NCI-H526 treated with DMSO at 0.1 percent for 48 hours (cell line): ENCODE measurements at regions not wholly inside any gene's neighbourhood (a gene's known extent, or its start where the extent isn't known, plus 50 kb on each side); places are given as distances from the start of the nearest gene placed in this dataset.

Experiments used
- DNase-seq: peaks from one replicate; lab custom pipeline; 2025; lab: John Stamatoyannopoulos, UW

GRCh38 chr14:61893371-61893940, 131.2 kb downstream of the SNAPC1 start:
- no peak for DNase-seq

GRCh38 chr14:61894452-61895077, 132.3 kb downstream of the SNAPC1 start:
- peak; percentile 6 for DNase-seq

GRCh38 chr14:61897300-61897699, 135.1 kb downstream of the SNAPC1 start:
- DNase-seq, result no peak

GRCh38 chr14:61898568-61898967, 136.3 kb downstream of the SNAPC1 start:
- DNase-seq, result no peak

- no peak for DNase-seq
Measured at GRCh38 chr14:61899497-61899896, 137.3 kb downstream of the SNAPC1 start.

- no peak for DNase-seq
Measured at GRCh38 chr14:61904946-61905345, 142.7 kb downstream of the SNAPC1 start.

- no peak for DNase-seq
Measured at GRCh38 chr14:61911574-61911973, 149.4 kb downstream of the SNAPC1 start.

- no peak for DNase-seq
Measured at GRCh38 chr14:61918998-61919397, 156.8 kb downstream of the SNAPC1 start.

- DNase-seq, result no peak
Measured at GRCh38 chr14:61923348-61923747, 161.1 kb downstream of the SNAPC1 start.

GRCh38 chr14:61925043-61925442, 162.8 kb downstream of the SNAPC1 start:
- no peak for DNase-seq

GRCh38 chr14:61925732-61926435, 163.7 kb downstream of the SNAPC1 start:
- DNase-seq, result no peak

GRCh38 chr14:61927060-61927459, 164.8 kb downstream of the SNAPC1 start:
- no peak for DNase-seq

- no peak for DNase-seq
Measured at GRCh38 chr14:61927520-61927919, 165.3 kb downstream of the SNAPC1 start.

GRCh38 chr14:61928300-61928699, 166.1 kb downstream of the SNAPC1 start:
- no peak for DNase-seq

- DNase-seq, result no peak
Measured at GRCh38 chr14:61928701-61929100, 166.5 kb downstream of the SNAPC1 start.

- no peak for DNase-seq
Measured at GRCh38 chr14:61929651-61930050, 167.4 kb downstream of the SNAPC1 start.

GRCh38 chr14:61930101-61930857, 168.1 kb downstream of the SNAPC1 start:
- DNase-seq, result no peak

GRCh38 chr14:61932974-61933373, 170.8 kb downstream of the SNAPC1 start:
- DNase-seq, result no peak

- no peak for DNase-seq
Measured at GRCh38 chr14:61934385-61934784, 172.2 kb downstream of the SNAPC1 start.

- DNase-seq, result no peak
Measured at GRCh38 chr14:61939776-61940175, 177.6 kb downstream of the SNAPC1 start.

- no peak for DNase-seq
Measured at GRCh38 chr14:61940666-61941420, 178.6 kb downstream of the SNAPC1 start.
